HG02610 (cell line): ENCODE measurements at regions not wholly inside any gene's neighbourhood (a gene's known extent, or its start where the extent isn't known, plus 50 kb on each side); places are given as distances from the start of the nearest gene placed in this dataset.
"Not testable (repeated sequence)": the region's sequence is repeated elsewhere in the genome, so short reads cannot be mapped to it uniquely, and the experiment has no call there.

Experiments
- ATAC-seq: cut with Tn5 transposase; IDR thresholded peaks from one replicate; pipeline ENCODE4 v1.9.1; 2021; ENCODE audit warnings: mild to moderate bottlenecking, moderate library complexity; ENCODE audit not compliant: unreplicated experiment

GRCh38 chr5:165411532-165411931 lies 1906.1 kb downstream of the MAT2B start:
- not testable (repeated sequence) for ATAC-seq

DNA sequence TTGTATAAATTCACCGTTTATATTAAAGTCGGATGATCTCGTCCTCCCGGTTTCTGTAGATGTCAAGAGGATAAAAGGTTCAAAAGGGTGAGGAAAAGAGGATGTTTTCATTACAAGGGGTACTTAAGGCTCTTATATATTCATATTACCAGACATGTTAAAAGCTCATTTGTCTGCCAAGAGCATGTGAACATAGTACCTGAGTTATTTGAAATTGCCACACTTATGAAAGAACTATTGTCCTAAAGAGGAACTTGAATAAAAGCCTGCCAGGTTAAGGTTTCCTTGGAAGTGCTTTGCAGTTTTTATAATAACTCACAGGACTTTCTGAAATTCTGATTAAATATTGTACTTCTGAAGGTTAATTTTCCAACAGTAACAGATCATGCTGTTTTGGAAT lies 1915.1 kb downstream of the MAT2B start:
- no peak for ATAC-seq

GRCh38 chr5:165423697-165424299 lies 1918.4 kb downstream of the MAT2B start:
- no peak for ATAC-seq

- no peak for ATAC-seq
Measured at GRCh38 chr5:165425594-165425993, 1920.2 kb downstream of the MAT2B start.

DNA sequence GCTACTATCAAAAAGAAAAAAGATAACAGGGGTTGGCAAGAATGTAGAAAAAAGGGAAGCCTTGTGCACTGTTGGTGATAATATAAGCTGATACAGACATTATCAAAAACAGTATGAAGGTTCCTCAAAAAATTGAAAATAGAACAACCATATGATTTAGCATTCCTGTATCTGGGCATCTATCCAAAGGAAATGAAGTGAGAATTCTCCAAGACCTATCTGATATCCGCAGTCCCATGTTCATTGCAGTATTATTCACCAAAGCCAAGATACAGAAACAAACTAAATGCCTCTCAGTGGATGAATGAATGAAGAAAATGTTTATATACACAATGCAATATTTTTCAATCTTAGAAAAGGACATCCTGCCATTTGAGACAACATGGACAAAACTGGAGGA lies 1943.3 kb downstream of the MAT2B start:
- ATAC-seq = no peak

DNA sequence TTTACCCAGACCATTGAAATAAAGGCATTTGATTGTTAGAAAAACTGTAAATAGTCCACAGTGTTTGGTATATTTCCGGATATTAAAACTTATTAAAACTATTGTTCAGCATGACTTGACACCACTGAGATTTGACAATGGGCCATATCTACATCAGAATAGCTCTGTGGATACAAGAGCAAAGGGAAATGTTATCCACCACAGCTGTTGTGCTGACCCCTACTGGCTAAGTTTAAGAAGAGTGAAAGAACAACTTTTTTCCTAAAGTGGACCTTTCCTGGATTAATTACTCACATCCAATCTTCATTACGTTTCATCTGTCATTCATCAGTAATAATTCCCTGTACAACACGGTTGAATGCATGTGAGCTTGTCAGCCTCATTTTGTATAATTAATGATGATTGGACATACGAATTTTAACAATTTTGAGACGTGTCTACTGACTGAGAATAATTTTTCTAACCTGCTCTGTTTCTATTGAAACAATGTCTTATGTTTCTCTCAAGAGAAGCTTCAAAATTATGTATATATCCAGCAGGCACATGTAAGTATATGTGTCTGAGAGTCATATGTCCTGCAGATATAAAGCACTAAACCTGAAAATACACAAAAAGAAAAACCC lies 1952.6 kb downstream of the MAT2B start:
- ATAC-seq = no peak

DNA sequence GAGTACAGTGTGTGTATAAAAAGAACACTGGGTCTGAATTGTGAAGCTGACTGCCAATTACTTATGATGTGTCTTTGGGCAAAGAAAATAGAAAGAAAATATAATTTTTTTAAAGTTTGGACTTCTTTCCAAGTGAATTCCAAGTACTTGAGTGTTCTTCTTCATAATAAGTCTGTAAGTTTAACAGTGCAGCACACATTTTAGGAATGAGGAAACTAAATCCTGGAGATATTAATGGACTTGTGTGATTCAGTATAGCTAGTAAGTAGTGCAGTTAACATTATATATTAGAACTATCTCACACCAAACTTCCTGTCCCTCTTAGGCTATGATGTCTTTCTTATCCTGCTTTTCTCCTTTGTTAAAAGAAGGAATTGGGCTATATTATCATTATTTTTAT lies 1953.8 kb downstream of the MAT2B start:
- ATAC-seq = no peak

GRCh38 chr5:165460911-165461310 lies 1955.5 kb downstream of the MAT2B start:
- no peak for ATAC-seq

DNA sequence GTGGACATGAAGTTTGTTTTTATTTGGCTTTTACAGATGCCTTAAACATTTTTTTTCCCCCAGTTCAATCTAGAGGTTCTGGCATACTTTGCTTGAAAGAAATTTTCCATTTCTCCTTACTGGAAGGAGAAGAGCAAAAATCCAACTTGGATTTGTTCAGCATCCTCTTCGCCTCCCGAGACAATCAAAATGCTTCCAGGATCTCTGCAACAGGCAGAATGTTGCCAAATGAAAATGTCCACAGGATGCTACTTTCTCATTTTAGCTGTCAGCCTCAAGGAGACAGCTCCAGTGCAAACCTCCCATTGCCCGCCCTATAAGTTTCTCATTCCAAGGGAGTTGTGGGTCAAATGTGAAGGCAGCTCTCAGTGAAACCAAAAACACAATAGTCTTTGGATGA lies 1972.1 kb downstream of the MAT2B start:
- ATAC-seq = no peak

- ATAC-seq = no peak
Measured at GRCh38 chr5:165495829-165496380, 1990.5 kb downstream of the MAT2B start.

DNA sequence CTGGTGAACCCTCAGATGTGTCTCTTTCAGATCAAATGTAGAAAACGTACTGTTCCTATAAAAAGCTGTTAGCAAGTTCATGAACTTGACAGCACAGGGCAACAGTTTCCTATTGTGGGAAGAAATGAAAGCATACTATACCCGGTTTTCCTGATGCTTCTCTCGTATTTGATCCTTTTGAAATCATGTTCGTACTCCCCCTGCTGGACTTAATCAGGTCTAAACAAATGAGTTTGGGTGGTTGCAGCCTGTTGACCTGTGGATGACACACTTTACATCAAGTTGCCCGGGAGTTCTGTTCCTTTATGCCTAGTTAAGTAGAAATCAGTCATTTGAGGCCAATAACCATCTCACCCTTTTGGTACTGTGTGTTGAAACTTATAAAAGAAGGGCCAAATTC lies 1992.3 kb downstream of the MAT2B start:
- no peak for ATAC-seq

DNA sequence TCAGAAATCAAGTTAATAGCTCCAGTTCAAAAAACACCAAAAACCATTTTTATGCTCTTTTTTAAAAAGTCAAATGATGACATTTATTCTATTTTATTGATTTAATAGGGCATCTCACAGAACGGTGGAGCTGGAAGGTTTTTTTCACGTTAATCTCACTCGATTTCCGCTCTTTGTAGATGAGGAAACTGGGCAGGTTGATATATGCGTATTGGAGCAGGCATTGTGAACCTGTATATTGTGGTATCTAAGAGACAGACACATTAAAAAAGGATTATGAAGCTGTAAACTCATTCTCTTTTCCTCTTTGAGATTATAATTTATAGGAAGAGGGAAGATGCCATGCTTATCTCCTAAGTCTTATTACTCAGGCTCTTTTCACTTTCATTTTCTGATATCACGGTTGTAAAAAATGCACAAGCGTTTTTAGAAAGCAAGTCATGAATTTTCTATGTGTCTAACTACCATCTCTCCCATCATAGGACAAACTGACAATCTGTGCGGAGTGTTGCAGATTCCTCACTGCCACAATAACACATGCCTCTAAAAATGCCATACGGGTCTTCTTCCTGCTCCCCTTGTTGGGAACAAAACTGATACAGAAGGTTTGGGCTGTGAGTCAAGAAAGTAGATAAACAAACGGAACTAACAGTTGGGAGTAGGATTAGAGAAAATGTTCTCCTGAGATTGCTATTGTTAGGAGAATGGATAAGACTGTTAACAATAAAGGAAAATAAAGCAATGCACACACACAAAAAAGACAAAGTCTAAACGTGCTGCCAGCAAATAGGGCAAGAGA lies 1997.7 kb downstream of the MAT2B start:
- ATAC-seq = no peak

DNA sequence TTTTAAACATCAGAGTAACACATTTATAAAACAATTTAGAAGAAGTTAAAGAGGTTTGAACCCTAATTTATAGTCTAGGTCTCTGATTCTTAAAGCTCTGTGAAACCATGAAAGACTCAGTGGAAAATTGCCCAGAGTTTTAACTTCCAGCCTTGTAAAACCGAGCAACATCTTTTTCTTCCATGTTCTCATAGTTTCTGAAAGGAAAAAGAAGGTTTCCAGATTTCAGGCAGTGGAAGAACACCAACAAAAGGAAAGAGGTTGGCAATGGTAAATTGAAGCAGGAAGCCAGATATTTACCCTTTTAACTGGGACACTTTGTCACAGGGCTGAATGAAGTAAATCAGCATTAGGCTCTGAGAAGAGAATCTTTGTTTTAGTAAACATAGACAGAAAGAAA lies 1999.3 kb downstream of the MAT2B start:
- no peak for ATAC-seq

- no peak for ATAC-seq
Measured at GRCh38 chr5:165508286-165508685, 2002.9 kb downstream of the MAT2B start.

- no peak for ATAC-seq
Measured at GRCh38 chr5:165508861-165509260, 2003.4 kb downstream of the MAT2B start.

DNA sequence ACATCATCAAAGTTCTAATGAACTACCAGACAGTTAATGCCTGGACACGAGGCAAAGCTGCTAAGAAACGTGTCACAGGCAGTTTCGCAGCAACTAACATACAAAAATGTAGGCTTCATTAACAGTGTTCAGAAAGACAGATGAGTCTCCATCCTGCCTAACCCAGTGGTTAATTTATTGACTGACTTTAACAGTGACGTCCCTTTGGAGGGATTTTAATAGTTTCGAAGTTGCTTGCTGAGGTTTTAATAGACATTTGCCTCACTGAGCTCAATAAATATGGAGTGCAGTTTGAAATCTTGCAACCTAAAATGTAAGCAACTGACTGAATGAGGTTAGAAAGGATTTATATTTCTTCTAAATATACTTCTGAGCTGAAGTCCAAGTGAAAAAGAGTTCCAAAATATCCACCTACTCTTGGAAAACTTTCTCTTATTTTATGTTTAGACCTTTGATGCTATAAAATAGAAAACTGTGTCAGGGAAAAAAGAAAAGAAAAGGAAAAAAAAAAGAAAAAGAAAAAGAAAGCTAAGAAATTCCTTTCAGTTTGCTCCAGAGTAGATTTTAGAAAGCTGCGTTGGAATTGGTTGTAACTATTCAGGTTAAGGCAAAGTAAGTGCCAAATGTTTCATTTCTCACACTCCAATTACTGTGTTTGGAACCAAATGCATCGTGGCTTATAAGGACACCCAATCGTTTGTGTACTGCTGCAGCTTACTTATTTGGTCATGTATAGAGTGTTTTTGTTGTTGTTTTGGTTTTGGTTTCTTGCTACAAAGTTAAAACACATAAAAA lies 2016.6 kb downstream of the MAT2B start:
- no peak for ATAC-seq

DNA sequence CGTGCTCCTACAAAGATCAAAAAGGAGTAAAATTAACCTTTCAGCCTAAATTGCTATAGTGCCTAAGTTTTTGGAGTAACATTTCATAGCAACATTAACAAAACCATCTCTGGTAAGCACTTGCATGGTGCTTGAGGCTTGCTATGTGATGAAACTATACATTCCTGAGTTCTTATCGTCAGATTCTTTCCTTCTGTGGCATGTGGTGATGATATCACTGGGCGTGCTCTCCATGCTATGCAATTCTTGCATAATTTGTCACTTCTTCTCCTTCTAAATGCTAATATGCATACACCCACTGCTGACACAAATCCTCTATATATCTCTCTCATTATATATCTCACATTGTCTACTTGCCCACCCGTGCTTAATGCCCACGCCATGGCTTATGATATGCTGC lies 2019.9 kb downstream of the MAT2B start:
- ATAC-seq = no peak

DNA sequence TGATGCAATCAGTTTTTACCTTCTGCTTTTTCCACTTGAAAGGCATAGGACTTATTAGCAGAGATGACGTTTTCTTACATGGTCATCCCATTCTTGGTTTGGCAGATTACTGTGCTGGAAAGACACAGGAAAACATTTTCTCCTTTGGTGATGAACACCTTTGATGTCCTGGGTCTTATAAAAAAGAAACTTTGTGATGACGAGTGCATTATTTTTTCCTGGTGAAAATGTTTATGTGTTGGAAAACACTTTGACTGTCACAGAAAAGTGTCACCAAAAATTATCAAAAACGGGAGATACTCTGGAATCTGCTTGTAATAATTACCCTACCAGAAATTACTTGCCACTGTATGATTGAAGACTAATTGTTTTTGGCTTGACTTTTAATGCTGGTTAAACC lies 2020.9 kb downstream of the MAT2B start:
- ATAC-seq = no peak

GRCh38 chr5:165527577-165527976 lies 2022.2 kb downstream of the MAT2B start:
- no peak for ATAC-seq

- ATAC-seq = no peak
Measured at GRCh38 chr5:165538065-165538464, 2032.6 kb downstream of the MAT2B start.

- peak; percentile 76 for ATAC-seq
Measured at GRCh38 chr5:165559645-165560044, 2054.2 kb downstream of the MAT2B start.
